Activated naive CD8-positive, alpha-beta T cell treated with anti-CD3 and anti-CD28 coated beads, Interleukin-2, amount 10 ng/mL, durations not matched to agents 7 days and 5 days (primary cell): ENCODE measurements at regions not wholly inside any gene's neighbourhood (a gene's known extent, or its start where the extent isn't known, plus 50 kb on each side); places are given as distances from the start of the nearest gene placed in this dataset.

Experiments
- ATAC-seq: fragments of 150-1000 bp; cut with Tn5 transposase; one replicate; pipeline ENCODE4 v1.10.0; 2021; ENCODE audit warnings: low read depth, moderate library complexity
- POLR2A ChIA-PET: fragments of 350-600 bp; sonication (Branson Sonifier 250); formaldehyde crosslinking; loops from one replicate; lab custom pipeline; 2021; ENCODE audit warnings: antibody characterized with exemption; lab: Charles Lee
- DNase-seq: peaks from one replicate; pipeline ENCODE4 v3.0.0; 2021
- H3K27ac Mint-ChIP-seq: one replicate; pipeline ENCODE4 v1.8.0; 2022; ENCODE audit warnings: mild to moderate bottlenecking, mixed read lengths
- H3K27me3 Mint-ChIP-seq: one replicate; pipeline ENCODE4 v1.8.0; 2022; ENCODE audit warnings: mild to moderate bottlenecking, moderate library complexity, mixed read lengths
- H3K36me3 Mint-ChIP-seq: one replicate; pipeline ENCODE4 v1.8.0; 2021; ENCODE audit warnings: mild to moderate bottlenecking, mixed read lengths
- H3K4me1 Mint-ChIP-seq: one replicate; pipeline ENCODE4 v1.8.0; 2021; ENCODE audit warnings: mixed read lengths
- H3K4me3 Mint-ChIP-seq: one replicate; pipeline ENCODE4 v1.8.0; 2022; ENCODE audit warnings: mild to moderate bottlenecking, moderate library complexity, mixed read lengths
- H3K9me3 Mint-ChIP-seq: one replicate; pipeline ENCODE4 v1.8.0; 2021; ENCODE audit warnings: mixed read lengths

DNA sequence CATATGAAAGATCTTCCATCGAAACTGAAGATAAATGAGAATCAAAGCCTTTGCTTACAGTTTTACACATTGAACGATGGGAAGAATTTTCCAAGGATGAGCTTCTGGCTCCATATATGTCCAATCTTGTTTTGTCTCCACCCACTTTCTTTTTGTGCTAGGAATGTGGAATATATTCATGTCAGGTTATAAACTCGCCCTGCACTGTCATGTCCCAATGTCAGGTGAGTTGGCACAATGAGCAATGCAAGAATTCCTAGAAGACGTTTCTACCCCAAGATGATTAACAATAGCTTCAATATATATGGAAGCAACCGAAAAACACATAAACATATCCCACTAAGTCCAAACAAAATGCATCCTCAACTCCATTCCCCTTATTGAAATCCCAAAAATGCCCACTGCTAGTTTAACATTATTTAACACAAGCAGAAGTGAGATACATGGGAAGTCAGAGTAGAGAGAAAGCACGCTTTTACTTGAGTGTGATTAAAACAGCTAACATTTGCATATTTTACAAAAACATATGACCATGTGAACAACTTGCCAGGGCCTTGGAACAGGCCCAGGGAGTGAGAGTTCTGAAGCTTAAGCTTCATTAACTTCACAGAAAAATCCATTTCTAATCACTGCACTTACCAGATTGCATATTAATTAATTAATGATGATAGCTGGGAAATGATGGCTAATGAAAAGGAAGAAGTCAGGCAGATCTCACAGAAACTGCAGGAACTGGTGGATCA, 233.9 kb downstream of the GXYLT1 start:
- DNase-seq (no peak), ATAC-seq (no peak)
- POLR2A ChIA-PET, result no interaction called here
- Mint-ChIP-seq H3K27ac (no peak overlapping the region), H3K9me3 (no peaks in the 10 kb centered on the region), H3K4me1 (no peaks in the 10 kb centered on the region), H3K27me3 (no peaks in the 10 kb centered on the region), H3K4me3 (no peak overlapping the region), H3K36me3 (no peaks in the 10 kb centered on the region)

DNA sequence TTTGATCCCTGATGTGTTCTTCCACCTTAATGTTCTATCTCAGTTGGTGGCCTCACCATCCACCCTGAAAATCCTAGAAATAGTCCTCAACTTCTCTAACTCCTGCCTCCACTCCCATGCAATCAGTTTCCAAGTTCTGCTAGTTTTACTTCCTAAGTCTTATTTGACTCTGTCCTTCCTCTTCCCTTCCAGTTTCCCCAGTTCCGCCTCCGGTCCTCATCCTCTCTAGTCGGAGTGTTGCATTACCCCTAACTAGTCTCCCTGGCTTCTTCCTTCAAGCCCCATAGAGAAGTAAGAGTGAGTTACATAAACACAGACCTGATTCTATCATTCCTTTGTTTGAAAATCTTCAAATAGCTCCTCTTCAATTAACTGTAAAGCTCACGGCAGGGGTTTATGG, 236.5 kb downstream of the GXYLT1 start:
- DNase-seq, result no peak
- H3K27ac Mint-ChIP-seq, result no peak overlapping the region
- H3K36me3 Mint-ChIP-seq, result no peaks in the 10 kb centered on the region
- ATAC-seq, result no peak
- no peaks in the 10 kb centered on the region for H3K4me1 Mint-ChIP-seq
- H3K9me3 Mint-ChIP-seq, result no peaks in the 10 kb centered on the region
- H3K27me3 Mint-ChIP-seq, result no peaks in the 10 kb centered on the region
- POLR2A ChIA-PET, result no interaction called here
- H3K4me3 Mint-ChIP-seq, result no peak overlapping the region

DNA sequence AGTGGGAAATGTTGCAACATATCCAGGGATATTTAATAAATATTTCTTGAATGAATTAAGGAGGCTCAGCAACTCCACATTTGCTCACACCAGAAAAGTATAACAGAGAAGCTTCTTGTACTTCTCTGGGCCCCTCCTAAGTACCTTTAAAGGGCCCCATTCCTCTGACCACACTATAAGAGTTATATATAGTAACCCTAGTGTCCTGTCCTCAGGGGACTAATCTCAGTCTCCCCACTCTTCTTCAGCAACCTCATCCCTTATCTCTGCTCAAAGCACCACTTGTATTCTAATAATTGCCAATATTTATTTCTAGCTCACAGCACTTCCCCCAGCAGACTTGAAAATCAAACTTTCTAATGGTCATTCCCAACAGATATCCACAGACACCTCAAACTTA, 237.1 kb downstream of the GXYLT1 start:
- Mint-ChIP-seq H3K9me3 (no peaks in the 10 kb centered on the region), H3K27ac (no peak overlapping the region), H3K4me1 (no peaks in the 10 kb centered on the region), H3K4me3 (no peak overlapping the region), H3K27me3 (no peaks in the 10 kb centered on the region), H3K36me3 (no peaks in the 10 kb centered on the region)
- POLR2A ChIA-PET, result no interaction called here
- DNase-seq (no peak), ATAC-seq (no peak)

DNA sequence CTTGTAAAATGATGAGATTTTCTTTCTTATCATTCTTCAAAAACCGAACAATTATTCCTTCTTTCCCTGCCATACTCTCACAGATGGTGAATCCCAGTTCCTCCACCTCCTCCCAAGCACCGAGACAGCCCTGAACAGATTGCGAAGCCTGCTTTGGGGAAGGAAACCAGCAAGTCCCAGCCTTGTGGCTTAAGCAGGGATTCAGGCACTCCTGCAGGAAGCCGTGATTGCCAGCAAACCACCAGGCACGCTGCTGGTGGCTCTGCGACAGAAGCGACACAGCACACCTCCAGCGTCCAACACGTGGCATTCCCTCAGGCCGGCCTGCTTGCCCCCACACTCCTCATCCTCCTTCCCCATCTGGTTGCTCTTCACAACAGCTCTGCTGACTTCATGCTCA, 237.7 kb downstream of the GXYLT1 start:
- DNase-seq (no peak), ATAC-seq (no peak)
- Mint-ChIP-seq H3K9me3 (no peaks in the 10 kb centered on the region), H3K4me1 (no peaks in the 10 kb centered on the region), H3K27ac (no peak overlapping the region), H3K27me3 (no peaks in the 10 kb centered on the region), H3K36me3 (no peaks in the 10 kb centered on the region), H3K4me3 (no peak overlapping the region)
- POLR2A ChIA-PET, result no interaction called here

DNA sequence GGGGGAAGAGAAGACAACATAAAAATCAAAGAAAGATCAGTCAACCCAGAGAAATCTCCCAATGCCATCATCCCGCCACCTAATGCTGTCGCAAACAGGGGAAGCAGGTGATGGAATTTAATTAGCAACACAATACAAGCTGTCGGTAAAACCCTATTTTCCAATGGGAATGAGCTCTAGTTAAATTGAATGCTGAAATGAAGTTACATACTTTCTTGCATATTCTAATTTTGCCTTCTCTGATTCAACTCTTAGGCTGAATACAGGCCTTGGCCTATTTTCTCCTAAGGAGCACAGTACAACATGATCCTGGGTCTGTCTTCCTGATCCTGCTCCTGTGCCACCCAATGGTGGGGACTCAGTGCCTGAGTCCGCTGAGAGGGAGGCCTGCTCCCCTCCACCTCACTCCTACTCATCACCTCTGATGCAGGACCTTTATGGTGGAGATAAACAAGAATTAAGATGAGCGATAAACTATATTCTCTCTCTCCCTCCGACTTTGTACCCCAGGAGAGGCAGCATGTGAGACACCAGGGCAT, 238.8 kb downstream of the GXYLT1 start:
- Mint-ChIP-seq H3K4me1 (no peaks in the 10 kb centered on the region), H3K27ac (no peak overlapping the region), H3K27me3 (no peaks in the 10 kb centered on the region), H3K9me3 (no peaks in the 10 kb centered on the region), H3K4me3 (no peak overlapping the region), H3K36me3 (no peaks in the 10 kb centered on the region)
- DNase-seq (no peak), ATAC-seq (no peak)
- POLR2A ChIA-PET, result no interaction called here

DNA sequence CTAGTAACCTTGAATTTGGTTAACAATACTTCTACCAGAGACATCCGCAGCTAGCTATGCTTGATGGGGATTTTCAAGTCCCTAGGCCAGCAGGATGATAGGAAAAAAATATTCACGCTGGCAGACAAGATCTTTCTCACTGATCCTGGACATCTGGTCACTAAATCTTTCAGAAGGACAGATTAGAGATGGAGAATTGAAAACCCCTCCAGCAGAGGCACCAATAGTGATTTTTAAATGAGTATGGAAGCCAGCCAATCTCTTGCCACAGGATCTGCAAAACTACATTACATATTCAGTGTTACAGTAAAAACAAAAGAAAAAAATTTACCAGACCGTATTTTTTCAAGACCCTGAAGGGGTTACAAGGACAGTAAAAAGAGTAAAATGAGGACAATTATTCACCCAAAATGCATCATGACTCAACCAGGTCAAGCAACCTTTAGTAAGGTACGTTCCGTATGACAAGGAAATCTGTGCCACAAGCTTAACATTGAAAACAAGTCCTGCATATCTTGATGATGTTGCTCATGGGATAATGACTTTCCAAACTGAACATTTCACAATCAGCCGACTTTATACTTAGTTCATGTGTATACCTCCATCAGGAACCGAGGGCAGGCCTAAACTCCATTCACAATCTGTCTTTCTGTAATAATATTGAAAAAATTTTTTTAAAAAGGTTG, 239.5 kb downstream of the GXYLT1 start:
- DNase-seq (no peak), ATAC-seq (no peak)
- POLR2A ChIA-PET, result no interaction called here
- H3K27ac Mint-ChIP-seq, result no peak overlapping the region
- H3K27me3 Mint-ChIP-seq, result peaks cover 2% of the 10 kb centered on the region
- H3K9me3 Mint-ChIP-seq, result no peaks in the 10 kb centered on the region
- no peak overlapping the region for H3K4me3 Mint-ChIP-seq
- H3K36me3 Mint-ChIP-seq, result no peaks in the 10 kb centered on the region
- H3K4me1 Mint-ChIP-seq, result no peaks in the 10 kb centered on the region

DNA sequence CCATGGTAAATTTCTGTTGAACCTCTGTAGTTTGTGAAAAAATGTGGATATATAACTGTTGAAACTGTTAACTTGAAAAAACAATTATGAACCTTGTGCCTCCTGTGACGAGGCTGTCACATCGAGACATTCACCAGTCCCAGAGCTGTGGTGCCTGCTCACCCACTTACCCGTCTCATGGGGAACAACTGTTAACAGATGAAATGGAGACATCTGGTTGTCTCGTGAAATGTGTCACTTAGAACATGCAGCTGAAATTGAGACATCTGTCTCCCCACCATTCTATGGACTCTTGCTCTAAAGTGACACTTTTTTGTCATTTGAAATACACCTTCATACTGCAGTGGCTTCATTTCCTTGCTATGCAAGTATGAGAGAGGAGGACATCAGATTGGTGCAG, 240.6 kb downstream of the GXYLT1 start:
- ATAC-seq (no peak), DNase-seq (no peak)
- no peaks in the 10 kb centered on the region for H3K9me3 Mint-ChIP-seq
- no peak overlapping the region for H3K27ac Mint-ChIP-seq
- peaks cover 2% of the 10 kb centered on the region for H3K27me3 Mint-ChIP-seq
- H3K36me3 Mint-ChIP-seq, result no peaks in the 10 kb centered on the region
- no peaks in the 10 kb centered on the region for H3K4me1 Mint-ChIP-seq
- no peak overlapping the region for H3K4me3 Mint-ChIP-seq
- POLR2A ChIA-PET, result no interaction called here

DNA sequence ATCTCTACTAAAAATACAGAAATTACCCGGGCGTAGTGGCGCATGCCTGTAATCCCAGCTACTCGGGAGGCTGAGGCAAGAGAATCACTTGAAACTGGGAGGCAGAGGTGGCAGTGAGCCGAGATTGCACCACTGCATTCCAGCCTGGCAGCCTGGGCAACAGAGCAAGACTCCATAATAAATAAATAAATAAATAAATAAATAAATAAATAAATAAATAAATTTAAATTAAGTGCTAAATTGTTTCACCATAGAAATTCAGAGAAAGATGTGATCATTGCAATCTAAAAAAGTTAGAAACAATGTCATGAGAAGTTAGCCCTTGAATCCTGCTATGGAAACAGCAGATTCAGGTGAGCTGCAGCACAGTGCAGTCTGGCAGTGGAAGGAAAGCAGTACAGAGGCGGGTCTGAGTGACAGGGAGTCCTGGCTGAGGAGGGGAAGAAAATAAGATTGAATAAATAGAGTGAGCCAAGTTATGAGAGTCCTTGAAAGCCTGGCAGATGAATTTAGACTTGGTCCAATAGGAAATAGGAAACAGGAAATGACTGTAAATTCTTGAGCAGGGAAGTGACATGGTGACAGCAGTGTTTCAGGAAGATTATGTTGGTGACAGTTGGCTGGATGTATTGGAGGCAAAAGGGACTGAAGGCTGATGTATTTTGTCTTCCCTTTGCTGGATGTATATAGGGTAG, 241.5 kb downstream of the GXYLT1 start:
- POLR2A ChIA-PET, result no interaction called here
- Mint-ChIP-seq H3K4me3 (no peak overlapping the region), H3K27ac (no peak overlapping the region), H3K9me3 (no peaks in the 10 kb centered on the region), H3K27me3 (peaks cover 2% of the 10 kb centered on the region), H3K36me3 (no peaks in the 10 kb centered on the region), H3K4me1 (no peaks in the 10 kb centered on the region)
- DNase-seq (no peak), ATAC-seq (no peak)

DNA sequence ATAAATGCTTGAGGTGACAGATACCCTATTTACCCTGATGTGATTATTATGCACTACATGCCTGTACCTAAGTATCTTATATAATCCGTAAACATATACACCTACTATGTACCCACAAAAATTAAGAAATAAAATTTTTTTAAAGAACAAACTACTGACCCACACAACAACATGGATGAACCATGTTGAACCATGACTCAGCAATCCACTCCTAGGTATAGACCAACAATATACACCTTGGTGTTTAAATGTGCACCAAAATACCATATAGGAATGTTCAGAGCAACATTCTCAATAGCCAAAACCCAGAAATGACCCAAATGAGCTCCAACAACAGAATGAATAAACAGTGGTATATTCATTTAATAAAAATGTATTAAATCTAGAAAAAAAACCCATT, 245.1 kb downstream of the GXYLT1 start:
- Mint-ChIP-seq H3K36me3 (no peaks in the 10 kb centered on the region), H3K9me3 (peaks cover 1% of the 10 kb centered on the region), H3K4me3 (no peak overlapping the region), H3K27me3 (peaks cover 2% of the 10 kb centered on the region), H3K4me1 (no peaks in the 10 kb centered on the region), H3K27ac (no peak overlapping the region)
- POLR2A ChIA-PET, result no interaction called here
- DNase-seq, result no peak
- no peak for ATAC-seq

DNA sequence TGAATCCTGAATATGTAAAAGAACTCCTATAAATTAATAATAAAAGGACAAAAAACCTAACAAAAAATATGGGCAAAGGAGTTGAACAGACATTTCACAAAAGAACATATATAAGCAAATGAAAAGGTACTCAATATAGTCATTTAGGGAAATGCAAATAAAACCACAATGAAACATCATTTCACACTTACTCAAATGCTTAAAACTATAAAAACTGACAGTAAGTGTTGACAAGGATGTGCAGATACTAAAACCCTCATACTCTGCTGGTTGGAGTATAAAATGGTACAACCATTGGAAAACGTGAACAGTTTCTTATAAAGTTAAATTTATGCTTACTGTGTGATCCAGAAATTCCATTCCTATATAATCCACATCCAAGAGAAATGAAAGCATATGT, 247.1 kb downstream of the GXYLT1 start:
- no peak overlapping the region for H3K27ac Mint-ChIP-seq
- H3K4me1 Mint-ChIP-seq, result no peaks in the 10 kb centered on the region
- no peak for ATAC-seq
- H3K9me3 Mint-ChIP-seq, result peaks cover 1% of the 10 kb centered on the region
- H3K27me3 Mint-ChIP-seq, result peaks cover 2% of the 10 kb centered on the region
- DNase-seq, result no peak
- H3K4me3 Mint-ChIP-seq, result no peak overlapping the region
- POLR2A ChIA-PET, result no interaction called here
- no peaks in the 10 kb centered on the region for H3K36me3 Mint-ChIP-seq

DNA sequence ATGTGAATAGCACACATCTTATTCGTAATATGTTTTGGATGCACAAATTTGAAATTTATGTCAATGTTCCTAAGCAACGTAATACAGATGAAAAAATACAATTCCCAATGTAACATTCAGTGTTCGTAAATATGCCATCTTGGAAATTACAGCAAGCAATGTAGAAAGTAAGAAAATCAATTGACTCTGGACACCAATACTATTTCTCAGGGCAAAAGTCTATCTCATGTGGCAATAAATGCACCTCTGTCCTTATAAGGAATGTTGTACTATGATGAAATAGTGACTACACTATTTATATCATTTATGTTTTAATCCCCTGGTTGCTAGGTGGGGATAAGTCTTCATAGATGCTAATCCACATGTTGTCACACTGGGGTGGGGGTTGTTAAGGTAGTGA, 251.2 kb downstream of the GXYLT1 start:
- DNase-seq (no peak), ATAC-seq (no peak)
- POLR2A ChIA-PET, result no interaction called here
- Mint-ChIP-seq H3K27me3 (no peaks in the 10 kb centered on the region), H3K4me3 (no peak overlapping the region), H3K9me3 (peaks cover 1% of the 10 kb centered on the region), H3K36me3 (no peaks in the 10 kb centered on the region), H3K27ac (no peak overlapping the region), H3K4me1 (no peaks in the 10 kb centered on the region)

DNA sequence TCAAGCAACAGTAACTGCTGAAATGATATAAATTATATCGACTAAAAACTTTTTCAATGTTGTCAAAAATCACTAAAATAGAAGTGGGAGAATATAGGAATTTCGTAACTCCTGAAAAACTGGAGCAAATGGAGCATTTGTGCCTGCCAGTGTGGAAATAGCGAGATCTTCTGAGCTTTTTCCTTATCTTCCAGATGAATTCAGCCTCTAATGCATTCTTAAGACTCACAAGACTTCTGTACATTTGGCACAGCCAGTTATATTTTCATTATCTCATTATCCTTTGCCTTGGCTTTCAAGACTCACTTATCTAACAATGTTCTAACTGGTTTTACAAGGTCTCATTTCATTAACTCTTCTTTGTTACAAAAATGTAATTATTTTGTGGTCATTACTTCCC, 252.4 kb downstream of the GXYLT1 start:
- Mint-ChIP-seq H3K4me1 (no peaks in the 10 kb centered on the region), H3K9me3 (no peaks in the 10 kb centered on the region), H3K36me3 (no peaks in the 10 kb centered on the region), H3K27me3 (no peaks in the 10 kb centered on the region), H3K4me3 (no peak overlapping the region), H3K27ac (no peak overlapping the region)
- POLR2A ChIA-PET, result no interaction called here
- no peak for DNase-seq
- no peak for ATAC-seq

DNA sequence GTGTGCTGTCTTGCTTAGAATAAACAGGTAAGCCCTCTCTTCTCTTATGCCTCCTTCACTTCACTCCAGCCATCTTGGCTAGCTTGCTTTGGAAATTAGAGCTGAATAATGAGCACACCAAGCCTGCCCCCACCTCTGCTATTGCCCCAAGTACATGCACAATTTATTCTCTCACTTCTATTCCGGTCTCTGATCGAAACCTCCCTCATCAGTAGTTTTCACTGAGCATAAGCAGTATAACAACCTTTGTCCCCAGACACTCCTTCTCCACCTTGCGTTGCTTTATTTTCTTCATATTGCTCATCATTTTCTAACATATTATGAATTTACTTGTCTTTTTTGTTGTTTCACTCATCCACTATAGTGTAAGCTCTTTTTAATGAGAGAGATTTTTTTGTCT, 253.4 kb downstream of the GXYLT1 start:
- Mint-ChIP-seq H3K4me3 (no peak overlapping the region), H3K9me3 (no peaks in the 10 kb centered on the region), H3K36me3 (no peaks in the 10 kb centered on the region), H3K4me1 (no peaks in the 10 kb centered on the region), H3K27ac (no peak overlapping the region), H3K27me3 (no peaks in the 10 kb centered on the region)
- ATAC-seq (no peak), DNase-seq (no peak)
- POLR2A ChIA-PET, result no interaction called here

DNA sequence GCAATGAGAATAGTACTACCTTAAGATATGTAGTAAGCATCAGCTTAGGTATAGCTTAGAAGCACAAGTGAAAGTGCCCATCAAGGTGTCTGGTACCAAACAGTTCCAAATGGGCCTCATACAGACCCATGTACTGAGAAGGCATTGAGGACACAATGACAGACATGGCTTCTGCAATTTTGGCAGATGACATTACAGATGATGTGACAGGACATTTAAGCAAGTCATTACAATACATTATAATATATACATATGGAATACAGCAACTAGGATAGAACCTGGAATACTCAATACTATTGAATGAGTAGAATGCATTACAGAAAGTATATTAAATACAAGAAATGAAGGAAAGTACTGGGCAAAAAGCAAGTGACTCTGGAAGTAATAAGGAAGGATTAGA, 256.4 kb downstream of the GXYLT1 start:
- POLR2A ChIA-PET, result no interaction called here
- no peak overlapping the region for H3K4me3 Mint-ChIP-seq

More for the DNA sequence above, 256.4 kb downstream of the GXYLT1 start:
- H3K9me3 Mint-ChIP-seq, result no peaks in the 10 kb centered on the region
- ATAC-seq, result no peak
- DNase-seq, result no peak
- H3K27ac Mint-ChIP-seq, result no peak overlapping the region
- no peaks in the 10 kb centered on the region for H3K4me1 Mint-ChIP-seq
- no peaks in the 10 kb centered on the region for H3K36me3 Mint-ChIP-seq
- H3K27me3 Mint-ChIP-seq, result peaks cover 2% of the 10 kb centered on the region
